HG03439 (cell line): ENCODE measurements at regions not wholly inside any gene's neighbourhood (a gene's known extent, or its start where the extent isn't known, plus 50 kb on each side); places are given as distances from the start of the nearest gene placed in this dataset.
"Not testable (repeated sequence)": the region's sequence is repeated elsewhere in the genome, so short reads cannot be mapped to it uniquely, and the experiment has no call there.

ENCODE experiments used
- ATAC-seq: cut with Tn5 transposase; IDR thresholded peaks from one replicate; pipeline ENCODE4 v1.9.1; 2021; ENCODE audit warnings: mild to moderate bottlenecking, moderate library complexity; ENCODE audit not compliant: unreplicated experiment

GRCh38 chr10:64175271-64175962 is 654.2 kb downstream of the REEP3 start:
- ATAC-seq: no peak

GRCh38 chr10:64182671-64183070 is 661.5 kb downstream of the REEP3 start:
- no peak for ATAC-seq

- ATAC-seq: no peak
Measured at GRCh38 chr10:64191286-64191685, 670.1 kb downstream of the REEP3 start.

GRCh38 chr10:64196638-64197315 is 675.6 kb downstream of the REEP3 start:
- no peak for ATAC-seq

- ATAC-seq: no peak
Measured at GRCh38 chr10:64201936-64202335, 680.7 kb downstream of the REEP3 start.

GRCh38 chr10:64204504-64204903 is 683.3 kb downstream of the REEP3 start:
- ATAC-seq: not testable (repeated sequence)

GRCh38 chr10:64206409-64206808 is 685.2 kb downstream of the REEP3 start:
- ATAC-seq: no peak

GRCh38 chr10:64209561-64209960 is 688.4 kb downstream of the REEP3 start:
- no peak for ATAC-seq

- no peak for ATAC-seq
Measured at GRCh38 chr10:64210211-64210610, 689.0 kb downstream of the REEP3 start.

- no peak for ATAC-seq
Measured at GRCh38 chr10:64211466-64211865, 690.3 kb downstream of the REEP3 start.

- no peak for ATAC-seq
Measured at GRCh38 chr10:64215088-64215487, 693.9 kb downstream of the REEP3 start.

- ATAC-seq: no peak
Measured at GRCh38 chr10:64219271-64220025, 698.2 kb downstream of the REEP3 start.

GRCh38 chr10:64234489-64234888 is 713.3 kb downstream of the REEP3 start:
- ATAC-seq: no peak

GRCh38 chr10:64257704-64258103 is 736.5 kb downstream of the REEP3 start:
- ATAC-seq: no peak

GRCh38 chr10:64261092-64261491 is 739.9 kb downstream of the REEP3 start:
- ATAC-seq: no peak

- ATAC-seq: no peak
Measured at GRCh38 chr10:64261676-64262075, 740.5 kb downstream of the REEP3 start.

- no peak for ATAC-seq
Measured at GRCh38 chr10:64265961-64266360, 744.8 kb downstream of the REEP3 start.

- no peak for ATAC-seq
Measured at GRCh38 chr10:64271508-64271907, 750.3 kb downstream of the REEP3 start.

GRCh38 chr10:64271983-64272382 is 750.8 kb downstream of the REEP3 start:
- no peak for ATAC-seq

GRCh38 chr10:64275001-64275400 is 753.8 kb downstream of the REEP3 start:
- no peak for ATAC-seq

GRCh38 chr10:64275774-64276173 is 754.6 kb downstream of the REEP3 start:
- ATAC-seq: no peak

GRCh38 chr10:64277536-64277935 is 756.3 kb downstream of the REEP3 start:
- ATAC-seq: no peak
